Neural cell (in vitro differentiated cells): ENCODE measurements at regions not wholly inside any gene's neighbourhood (a gene's known extent, or its start where the extent isn't known, plus 50 kb on each side); places are given as distances from the start of the nearest gene placed in this dataset.

ENCODE experiments used
- EZH2 ChIP-seq: fragments of 200-600, 300-800 bp; shearing (Covaris generic), sonication (generic); IDR thresholded peaks from 2 replicates; pipeline ENCODE4 v1.6.1; 2014; ENCODE audit warnings: antibody characterized with exemption, low read length, borderline replicate concordance, mild to moderate bottlenecking; ENCODE audit not compliant: insufficient read depth, poor library complexity, severe bottlenecking
- POLR2AphosphoS5 ChIP-seq: IDR thresholded peaks from 2 replicates; pipeline ENCODE4 v1.6.1; 2012
- RAD21 ChIP-seq: fragments of 450-650 bp; conservative IDR thresholded peaks from 2 replicates; pipeline ENCODE4 v1.6.1; 2014; ENCODE audit warnings: antibody characterized with exemption, mild to moderate bottlenecking, moderate library complexity
- SMC3 ChIP-seq: fragments of 450-650 bp; conservative IDR thresholded peaks from 2 replicates; pipeline ENCODE4 v1.6.1; 2014; ENCODE audit warnings: antibody characterized with exemption, mild to moderate bottlenecking, moderate library complexity; ENCODE audit not compliant: poor library complexity
- TAF1 ChIP-seq: IDR thresholded peaks from 2 replicates; pipeline ENCODE4 v1.6.1; 2012; ENCODE audit warnings: low read depth
- TF ChIP-seq, protein P1 (sequence below): fragments of 450-650 bp; IDR thresholded peaks from 2 replicates; pipeline ENCODE4 v1.5.1; 2014; ENCODE audit warnings: antibody characterized with exemption, mild to moderate bottlenecking, moderate library complexity; ENCODE audit not compliant: poor library complexity, severe bottlenecking

DNA sequence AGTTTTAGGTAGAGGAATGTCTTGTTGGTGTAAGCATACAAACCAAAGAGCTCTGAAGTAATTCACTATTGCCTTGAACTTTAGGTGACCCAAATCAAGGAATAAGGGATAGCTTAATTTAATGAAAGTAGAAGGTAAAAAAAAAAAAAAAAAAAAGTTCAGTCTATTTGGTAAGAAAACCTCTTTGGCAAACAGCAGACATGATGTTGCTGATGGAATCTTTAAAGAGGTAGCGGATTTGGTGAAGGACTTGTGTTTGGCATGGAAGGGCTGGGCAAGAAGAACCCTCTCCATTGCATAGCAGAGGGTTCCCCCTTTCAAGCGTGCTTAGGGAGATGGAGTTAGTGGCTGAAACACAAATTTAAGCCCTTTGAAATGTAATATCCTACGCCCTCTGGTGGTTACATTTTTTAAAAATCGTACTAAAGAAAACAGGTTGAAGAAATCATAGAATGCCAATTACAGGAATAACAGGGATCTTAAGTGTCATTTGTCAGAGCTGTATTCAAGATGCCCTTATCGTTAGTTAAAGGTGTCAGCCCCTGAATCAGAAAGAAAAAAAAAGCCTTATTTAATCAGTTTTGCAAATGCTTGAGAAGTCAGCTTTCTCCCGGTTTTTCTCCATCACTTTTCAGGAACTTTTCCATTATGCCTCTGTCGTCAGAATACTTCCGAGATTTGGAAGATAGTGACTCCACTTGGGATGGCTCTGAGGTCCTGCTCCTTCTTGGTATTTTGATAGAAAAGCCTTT is 383.1 kb downstream of the KCNJ2 start:
- TF ChIP-seq, protein P1, sequence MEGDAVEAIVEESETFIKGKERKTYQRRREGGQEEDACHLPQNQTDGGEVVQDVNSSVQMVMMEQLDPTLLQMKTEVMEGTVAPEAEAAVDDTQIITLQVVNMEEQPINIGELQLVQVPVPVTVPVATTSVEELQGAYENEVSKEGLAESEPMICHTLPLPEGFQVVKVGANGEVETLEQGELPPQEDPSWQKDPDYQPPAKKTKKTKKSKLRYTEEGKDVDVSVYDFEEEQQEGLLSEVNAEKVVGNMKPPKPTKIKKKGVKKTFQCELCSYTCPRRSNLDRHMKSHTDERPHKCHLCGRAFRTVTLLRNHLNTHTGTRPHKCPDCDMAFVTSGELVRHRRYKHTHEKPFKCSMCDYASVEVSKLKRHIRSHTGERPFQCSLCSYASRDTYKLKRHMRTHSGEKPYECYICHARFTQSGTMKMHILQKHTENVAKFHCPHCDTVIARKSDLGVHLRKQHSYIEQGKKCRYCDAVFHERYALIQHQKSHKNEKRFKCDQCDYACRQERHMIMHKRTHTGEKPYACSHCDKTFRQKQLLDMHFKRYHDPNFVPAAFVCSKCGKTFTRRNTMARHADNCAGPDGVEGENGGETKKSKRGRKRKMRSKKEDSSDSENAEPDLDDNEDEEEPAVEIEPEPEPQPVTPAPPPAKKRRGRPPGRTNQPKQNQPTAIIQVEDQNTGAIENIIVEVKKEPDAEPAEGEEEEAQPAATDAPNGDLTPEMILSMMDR: peak; percentile 67
- peak; percentile 83 for TF ChIP-seq SMC3
- no peak for TF ChIP-seq TAF1
- TF ChIP-seq POLR2AphosphoS5: no peak
- peak; percentile 75 for TF ChIP-seq RAD21
- TF ChIP-seq EZH2: no peak
